Stomach (tissue), 8 donors: ENCODE measurements at regions not wholly inside any gene's neighbourhood (a gene's known extent, or its start where the extent isn't known, plus 50 kb on each side); places are given as distances from the start of the nearest gene placed in this dataset.

Experiments
- DNase-seq, 2 donors: peaks; one replicate each; pipeline versions ENCODE4 v3.0.0 to v3.0.0-alpha.2; 2013 to 2019
- H3K27ac ChIP-seq, 5 donors: fragments of 200-600 bp in 4 of 5; sonication (generic) in 4 of 5; one replicate each; pipeline ENCODE4 v1.5.1; 2013 to 2019; ENCODE audit warnings: mild to moderate bottlenecking in 1 of 5, moderate library complexity in 1 of 5
- H3K27me3 ChIP-seq, 3 donors: fragments of 200-600 bp; sonication (generic); one replicate each; pipeline ENCODE4 v1.5.1; 2017 to 2019; ENCODE audit warnings: mixed run types in 1 of 3
- H3K36me3 ChIP-seq, 4 donors: fragments of 200-600 bp; sonication (generic); 1 replicate in 3 of 4; 2 replicates in 1 of 4; pipeline ENCODE4 v1.5.1; 2016 to 2019
- H3K4me1 ChIP-seq, 4 donors: fragments of 200-600 bp; sonication (generic); one replicate each; pipeline ENCODE4 v1.5.1; 2016 to 2019
- H3K4me3 ChIP-seq, 4 donors: fragments of 200-600 bp; sonication (generic) in 3 of 4; one replicate each; pipeline ENCODE4 v1.5.1; 2016 to 2019; ENCODE audit warnings: mild to moderate bottlenecking in 1 of 4
- H3K9me3 ChIP-seq, 4 donors: fragments of 200-600 bp; sonication (generic); one replicate each; pipeline ENCODE4 v1.5.1; 2016 to 2019
- CTCF ChIP-seq, 7 experiments: fragments of 450-650 bp in 4 of 7; fragments of 200-600 bp in 3 of 7; sonication (generic) in 3 of 7; IDR thresholded peaks; one replicate each; pipeline ENCODE4 v1.5.1; 2016 to 2019; ENCODE audit warnings: antibody characterized with exemption in 7 of 7, control low read depth in 2 of 7, mild to moderate bottlenecking in 1 of 7
- EP300 ChIP-seq: sonication (generic); formaldehyde crosslinking; IDR thresholded peaks from one replicate; pipeline ENCODE4 v1.6.1; 2017; ENCODE audit warnings: antibody characterized with exemption
- POLR2A ChIP-seq, 4 donors: fragments of 450-650 bp; IDR thresholded peaks; one replicate each; pipeline ENCODE4 v1.6.1; 2016; ENCODE audit warnings: antibody characterized with exemption in 4 of 4, control low read depth in 2 of 4, mild to moderate bottlenecking in 1 of 4, moderate library complexity in 1 of 4
- POLR2AphosphoS5 ChIP-seq, 3 donors: sonication (generic); formaldehyde crosslinking; IDR thresholded peaks; one replicate each; pipeline ENCODE4 v1.6.1; 2016; ENCODE audit warnings: antibody characterized with exemption in 3 of 3
- whole genome bisulfite sequencing, 5 donors: extraction: QIAGEN DNeasy Blood & Tissue Kit in 3 of 5; methylation state at CpG; one replicate each; pipeline versions ENCODE4 v1.1.5 to v1.1.7; 2013 to 2018; 5-methylcytosine and 5-hydroxymethylcytosine counted together
- intact Hi-C: fragments of 100-400 bp; cut with DNase I; formaldehyde crosslinking; loops from one replicate; pipeline ENCODE4 v1.15.1; 2023; ENCODE audit warnings: low total_unique reads
- donor health status: healthy with polysubstance abuse.
- donor health status: Bipolar disorder and iron deficiency.
- donor health status: healthy.

DNA sequence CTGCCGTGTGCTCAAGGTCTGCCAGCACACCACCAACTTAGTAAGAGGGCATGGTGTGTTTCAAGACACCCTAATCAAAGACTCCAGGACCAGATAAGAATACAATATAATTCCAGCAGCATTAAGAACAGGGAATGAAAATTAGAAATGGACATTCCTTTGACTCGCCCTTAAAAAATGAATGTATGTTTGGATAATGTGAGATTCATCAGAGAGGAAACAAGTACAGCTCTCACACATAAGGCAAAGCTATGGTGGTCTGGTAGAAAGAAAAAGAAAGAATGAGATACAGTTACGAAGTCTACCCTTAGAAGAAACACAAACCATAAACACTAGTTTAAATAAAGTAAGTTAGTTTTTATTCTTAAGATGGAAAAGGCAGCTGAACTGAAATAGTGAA lies 174.8 kb upstream of the ANK3 start:
- intact Hi-C loops, result no loop called here
- WGBS, 5 donors, result 71 to 91% (median 86%) methylated on average over 3 of the region's 3 CpGs

GRCh38 chr10:60560451-60560850 lies 170.8 kb upstream of the ANK3 start:
- DNase-seq, result no peak
- no peak for TF ChIP-seq POLR2AphosphoS5 (IDR thresholded peaks at IDR 0.05)
- no peak for TF ChIP-seq POLR2A (IDR thresholded peaks at IDR 0.05)
- no peak for TF ChIP-seq CTCF (IDR thresholded peaks at IDR 0.05)
- no peak for TF ChIP-seq EP300
- no peaks in the 10 kb centered on the region for H3K4me1 ChIP-seq
- H3K27me3 ChIP-seq, result no peaks in the 10 kb centered on the region
- H3K36me3 ChIP-seq, result no peaks in the 10 kb centered on the region
- WGBS, 5 donors, result 50 to 89% (median 85%) methylated on average over 2 of the region's 2 CpGs
- no peak overlapping the region for H3K4me3 ChIP-seq
- H3K27ac ChIP-seq, result no peak overlapping the region
- intact Hi-C loops, result no loop called here
- H3K9me3 ChIP-seq, result no peaks in the 10 kb centered on the region

More for the DNA sequence above, 174.8 kb upstream of the ANK3 start:
- Histone ChIP-seq H3K36me3 (no peaks in the 10 kb centered on the region), H3K27me3 (no peaks in the 10 kb centered on the region), H3K9me3 (peaks cover 0 to 4% (median 0%) of the 10 kb centered on the region in 4 donors), H3K4me3 (no peak overlapping the region), H3K27ac (no peak overlapping the region), H3K4me1 (no peaks in the 10 kb centered on the region)
- no peak for DNase-seq
- TF ChIP-seq CTCF (IDR thresholded peaks at IDR 0.05) (no peak), EP300 (no peak), POLR2AphosphoS5 (IDR thresholded peaks at IDR 0.05) (no peak), POLR2A (IDR thresholded peaks at IDR 0.05) (no peak)

GRCh38 chr10:60555700-60556099 lies 166.0 kb upstream of the ANK3 start:
- H3K4me3 ChIP-seq, result no peak overlapping the region
- 73 to 82% (median 80%) methylated on average over 5 of the region's 5 CpGs for WGBS, 5 donors
- intact Hi-C loops, result no loop called here
- no peaks in the 10 kb centered on the region for H3K4me1 ChIP-seq
- H3K9me3 ChIP-seq, result no peaks in the 10 kb centered on the region
- no peaks in the 10 kb centered on the region for H3K36me3 ChIP-seq
- H3K27ac ChIP-seq, result no peak overlapping the region
- TF ChIP-seq POLR2A (IDR thresholded peaks at IDR 0.05), result no peak
- no peak for TF ChIP-seq POLR2AphosphoS5 (IDR thresholded peaks at IDR 0.05)
- no peak for TF ChIP-seq EP300
- TF ChIP-seq CTCF (IDR thresholded peaks at IDR 0.05), result no peak
- no peaks in the 10 kb centered on the region for H3K27me3 ChIP-seq
- DNase-seq, result no peak

GRCh38 chr10:60549686-60550085 lies 160.0 kb upstream of the ANK3 start:
- DNase-seq, result peak in 1 of 2 donors; percentile 27
- Histone ChIP-seq H3K36me3 (no peaks in the 10 kb centered on the region), H3K9me3 (no peaks in the 10 kb centered on the region), H3K4me3 (no peak overlapping the region), H3K4me1 (no peaks in the 10 kb centered on the region), H3K27ac (no peak overlapping the region), H3K27me3 (no peaks in the 10 kb centered on the region)
- intact Hi-C loops, result no loop called here
- TF ChIP-seq EP300 (no peak), POLR2AphosphoS5 (IDR thresholded peaks at IDR 0.05) (no peak), POLR2A (IDR thresholded peaks at IDR 0.05) (no peak), CTCF (IDR thresholded peaks at IDR 0.05) (peak in 1 of 7 experiments; percentile 44)
- WGBS, 5 donors, result 13 to 40% (median 28%) methylated on average over 1 of the region's 1 CpG
